HG03342 (cell line): ENCODE measurements at regions not wholly inside any gene's neighbourhood (a gene's known extent, or its start where the extent isn't known, plus 50 kb on each side); places are given as distances from the start of the nearest gene placed in this dataset.

Source experiments
- ATAC-seq: cut with Tn5 transposase; IDR thresholded peaks from one replicate; pipeline ENCODE4 v1.9.1; 2021; ENCODE audit warnings: mild to moderate bottlenecking, moderate library complexity; ENCODE audit not compliant: unreplicated experiment

DNA sequence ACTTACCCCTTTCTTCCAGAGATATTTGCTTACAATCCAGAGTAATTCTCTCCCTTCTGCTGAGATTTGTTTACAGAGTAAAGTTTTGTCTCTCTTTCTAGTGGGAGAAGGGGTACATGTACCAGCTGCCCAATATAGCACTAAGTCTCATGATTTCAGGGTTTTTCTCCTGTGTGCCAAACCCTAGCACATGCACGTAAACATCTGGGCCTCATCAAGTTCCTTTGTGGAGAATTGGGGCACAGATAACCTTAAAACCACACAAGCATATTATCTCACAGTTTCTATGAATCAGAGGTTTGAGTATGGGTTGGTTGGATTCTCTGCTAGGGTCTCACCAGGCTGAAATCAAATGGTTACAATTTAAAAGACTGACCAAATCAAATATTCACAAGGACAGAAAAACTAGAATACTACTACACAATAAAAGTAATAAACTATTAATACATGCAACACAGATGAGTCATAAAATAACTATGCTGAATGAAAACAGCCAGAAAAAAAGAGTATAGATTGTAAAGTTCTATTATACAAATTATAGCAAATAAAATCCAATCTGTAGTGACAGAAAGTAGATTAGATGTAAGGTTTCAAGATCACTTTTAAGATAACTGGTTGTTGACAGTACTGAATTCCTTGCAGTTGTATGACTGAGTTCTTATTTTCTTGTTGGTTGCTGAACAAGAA lies 347.4 kb upstream of the PTBP2 start:
- no peak for ATAC-seq

DNA sequence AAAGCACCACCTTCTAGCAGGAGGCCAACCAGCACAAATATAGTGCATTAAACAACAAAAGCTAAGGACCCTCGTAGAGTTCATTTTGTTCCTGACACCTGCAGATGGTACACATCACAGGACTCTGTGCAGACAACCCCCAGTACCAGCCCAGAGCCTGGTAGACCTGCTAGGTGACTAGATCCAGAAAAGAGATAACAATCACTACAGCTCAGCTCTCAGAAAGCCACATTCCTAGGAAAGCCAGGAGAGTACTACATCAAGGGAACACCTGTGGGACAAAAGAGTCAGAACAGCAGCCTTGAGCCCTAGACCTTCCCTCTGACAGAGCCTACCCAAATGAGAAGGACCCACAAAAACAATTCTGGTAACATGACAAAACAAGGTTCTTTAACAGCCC lies 344.7 kb upstream of the PTBP2 start:
- ATAC-seq: no peak

DNA sequence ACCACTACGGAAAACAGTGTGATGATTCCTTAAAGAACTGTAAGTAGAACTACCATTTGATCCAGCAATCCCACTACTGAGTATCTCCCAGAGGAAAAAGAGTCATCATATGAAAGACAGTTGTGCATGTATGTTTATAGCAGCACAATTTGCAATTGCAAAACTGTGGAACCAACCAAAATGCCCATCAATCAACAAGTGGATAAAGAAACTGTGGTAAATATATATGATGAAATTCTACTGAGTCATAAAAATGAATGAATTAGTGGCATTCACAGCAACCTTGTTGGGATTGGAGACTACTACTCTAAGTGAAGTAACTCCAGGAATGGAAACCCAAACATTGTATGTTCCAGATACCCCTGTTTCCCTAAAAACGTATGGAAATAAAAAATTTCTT lies 337.0 kb upstream of the PTBP2 start:
- no peak for ATAC-seq

DNA sequence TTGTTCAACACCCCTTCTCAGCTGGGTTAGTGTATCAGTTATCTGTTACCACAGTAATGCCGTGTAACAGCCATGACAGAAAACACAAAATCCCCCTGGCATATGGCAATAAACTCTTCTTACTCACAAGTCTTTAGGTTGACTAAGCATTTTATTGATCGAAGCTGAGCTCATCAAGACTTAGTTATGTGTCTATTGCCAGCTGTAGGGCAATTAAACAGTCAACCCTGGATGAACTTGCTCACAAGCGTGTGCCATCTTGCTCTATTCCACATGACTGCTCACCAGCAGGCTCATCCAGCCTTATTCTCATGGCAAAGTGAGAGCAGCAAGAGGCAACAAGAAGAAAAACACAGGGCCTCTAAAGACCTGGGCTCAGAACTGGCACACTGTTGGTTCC lies 333.8 kb upstream of the PTBP2 start:
- no peak for ATAC-seq

DNA sequence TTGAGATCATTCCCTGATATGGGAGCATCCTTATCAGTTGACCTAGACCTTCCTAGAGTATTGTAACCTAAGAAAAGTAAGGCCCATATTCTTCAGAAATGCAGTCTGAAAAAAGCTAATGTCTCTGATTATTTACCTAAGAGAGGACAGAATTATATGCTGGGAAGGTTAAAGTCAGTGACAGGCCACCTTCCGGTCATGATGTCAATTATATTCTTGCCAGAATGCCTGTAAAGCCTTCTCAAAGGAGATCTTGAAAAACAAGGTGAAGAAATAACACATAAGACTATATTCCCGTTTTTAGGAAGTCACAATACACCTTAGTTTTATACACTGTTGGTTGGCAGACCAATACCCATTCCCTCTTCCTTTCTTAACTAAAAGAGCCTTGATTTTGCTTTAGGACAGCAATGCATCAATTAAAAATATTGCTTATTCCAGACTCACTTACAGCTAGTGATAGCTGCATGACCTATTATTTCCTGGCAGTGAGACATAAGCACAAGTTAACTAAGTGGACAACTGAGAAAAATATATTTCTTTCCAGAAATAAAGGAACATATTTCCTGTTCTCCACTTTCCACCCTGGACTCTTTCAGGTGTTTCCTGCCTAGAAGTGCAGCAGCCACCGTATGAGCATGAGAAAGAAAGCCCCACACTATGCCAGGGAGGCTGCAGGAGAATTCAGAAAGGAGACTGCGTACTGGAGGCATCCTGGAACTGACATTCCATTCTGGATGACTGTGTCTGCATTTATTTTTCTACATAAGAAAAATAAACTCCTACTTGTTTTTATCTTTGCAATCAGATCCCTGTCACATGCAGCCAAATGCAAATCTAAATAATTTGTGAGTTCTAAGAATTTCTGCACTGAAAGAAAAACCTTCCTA lies 332.9 kb upstream of the PTBP2 start:
- no peak for ATAC-seq

DNA sequence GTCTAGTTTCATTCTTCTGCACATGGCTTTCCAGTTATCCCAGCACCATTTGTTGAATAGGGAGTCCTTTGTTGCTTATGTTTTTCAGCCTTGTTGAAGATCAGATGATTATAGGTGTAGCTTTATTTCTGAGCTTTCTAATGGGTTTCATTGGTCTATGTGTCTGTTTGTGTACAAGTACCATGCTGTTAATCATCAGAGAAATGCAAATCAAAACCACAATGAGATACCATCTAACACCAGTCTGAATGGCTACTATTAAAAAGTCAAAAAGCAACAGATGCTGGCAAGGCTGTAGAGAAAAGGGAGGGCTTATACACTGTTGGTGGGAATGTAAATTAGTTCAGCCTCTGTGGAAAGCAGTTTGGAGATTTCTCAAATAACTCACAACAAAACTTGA lies 321.5 kb upstream of the PTBP2 start:
- ATAC-seq: no peak

DNA sequence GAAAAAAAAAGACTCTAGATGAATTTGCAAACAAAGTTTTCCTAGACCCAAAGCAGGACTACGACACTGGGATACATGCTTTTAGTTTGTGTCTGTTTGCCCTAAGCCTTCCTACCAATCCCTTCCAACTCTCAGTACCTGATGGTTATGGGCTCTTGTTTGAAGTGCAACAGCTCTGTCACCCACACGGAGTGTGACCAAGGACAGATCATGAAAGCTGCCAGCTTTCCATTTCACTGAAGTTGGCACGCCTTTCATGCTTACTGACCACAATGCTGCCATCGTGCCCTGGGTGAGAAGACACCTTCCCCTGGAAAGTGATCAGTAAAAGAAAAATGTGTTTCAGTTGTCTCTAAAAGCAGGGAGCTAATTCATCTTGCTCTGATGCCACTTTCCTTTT lies 312.5 kb upstream of the PTBP2 start:
- no peak for ATAC-seq

DNA sequence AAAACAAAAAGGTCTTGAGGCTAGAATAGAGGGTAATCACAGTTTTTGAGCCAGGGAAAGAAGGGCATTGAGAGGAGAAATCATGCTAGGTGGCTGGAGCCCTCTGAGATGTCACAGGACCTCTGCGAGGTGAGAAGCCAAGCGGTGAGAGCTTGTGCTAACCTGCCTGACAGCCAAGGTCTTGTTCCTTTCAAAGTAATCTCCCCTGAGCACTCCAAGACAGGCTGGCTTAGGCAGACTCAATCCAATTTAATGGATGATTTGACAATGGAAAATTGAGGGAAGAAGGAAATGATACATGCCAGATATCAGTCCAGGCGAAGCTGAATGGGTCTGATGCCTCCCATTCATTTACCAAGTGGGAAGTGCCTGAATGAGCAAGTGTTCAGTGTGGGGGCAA lies 311.9 kb upstream of the PTBP2 start:
- ATAC-seq: no peak

DNA sequence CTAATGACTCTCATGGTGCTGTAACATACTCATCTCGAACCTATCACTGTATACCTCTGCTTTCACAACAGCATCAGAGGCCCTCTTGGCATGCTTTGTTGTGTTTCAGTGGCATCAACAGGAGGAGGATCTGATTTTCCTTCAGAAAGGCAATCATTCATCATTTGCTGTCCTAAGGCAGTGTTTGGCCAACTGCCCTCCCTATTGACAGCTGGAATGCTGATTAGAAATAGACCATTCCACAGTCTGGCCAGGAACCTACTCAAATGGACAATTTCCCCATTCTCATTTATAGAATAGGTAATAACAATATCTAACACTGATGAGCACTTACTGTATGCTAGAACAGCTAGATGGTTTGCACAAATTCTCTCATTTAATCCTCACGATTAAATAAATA lies 310.6 kb upstream of the PTBP2 start:
- no peak for ATAC-seq

DNA sequence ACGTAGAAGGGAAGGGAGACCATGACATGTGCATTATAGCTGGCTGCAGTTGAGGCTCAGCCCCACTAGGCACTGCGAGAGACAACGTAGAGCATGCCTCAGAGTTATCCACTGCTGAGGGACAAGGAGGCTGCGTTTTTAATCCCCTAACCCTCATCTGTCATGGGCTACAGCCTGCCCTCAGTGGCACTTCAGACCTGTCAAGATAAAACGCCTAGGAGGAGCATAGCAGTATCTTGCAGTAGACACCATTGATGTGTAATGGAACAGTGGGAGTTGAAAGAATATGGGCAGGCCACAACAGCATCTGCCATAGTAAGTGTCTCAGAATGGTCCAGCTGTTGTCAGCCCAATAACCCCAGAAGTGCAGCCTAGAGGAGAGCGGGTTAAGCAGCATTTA lies 307.0 kb upstream of the PTBP2 start:
- ATAC-seq: no peak

DNA sequence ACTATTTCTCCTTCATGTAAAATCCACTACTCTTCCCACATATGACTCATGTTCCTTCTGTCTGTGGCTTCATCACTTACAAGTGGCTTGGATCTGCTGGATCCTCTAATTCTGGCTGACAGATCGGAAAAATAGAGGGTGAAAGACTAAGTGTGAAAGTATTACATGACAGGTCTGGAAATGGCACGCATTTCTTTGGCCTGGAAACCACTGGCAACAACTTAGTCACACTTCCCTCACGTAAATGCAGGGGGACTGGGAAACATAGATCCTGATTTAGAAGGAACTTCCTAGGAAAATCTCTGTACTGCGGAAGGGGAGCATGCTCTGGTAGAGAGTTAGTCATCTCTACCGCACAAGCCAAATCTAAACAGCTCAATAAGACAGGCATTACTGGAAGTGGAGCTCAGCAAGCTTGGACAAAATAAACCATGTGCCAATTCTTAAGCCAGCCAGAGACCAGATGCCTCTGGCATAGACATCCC lies 305.4 kb upstream of the PTBP2 start:
- no peak for ATAC-seq

DNA sequence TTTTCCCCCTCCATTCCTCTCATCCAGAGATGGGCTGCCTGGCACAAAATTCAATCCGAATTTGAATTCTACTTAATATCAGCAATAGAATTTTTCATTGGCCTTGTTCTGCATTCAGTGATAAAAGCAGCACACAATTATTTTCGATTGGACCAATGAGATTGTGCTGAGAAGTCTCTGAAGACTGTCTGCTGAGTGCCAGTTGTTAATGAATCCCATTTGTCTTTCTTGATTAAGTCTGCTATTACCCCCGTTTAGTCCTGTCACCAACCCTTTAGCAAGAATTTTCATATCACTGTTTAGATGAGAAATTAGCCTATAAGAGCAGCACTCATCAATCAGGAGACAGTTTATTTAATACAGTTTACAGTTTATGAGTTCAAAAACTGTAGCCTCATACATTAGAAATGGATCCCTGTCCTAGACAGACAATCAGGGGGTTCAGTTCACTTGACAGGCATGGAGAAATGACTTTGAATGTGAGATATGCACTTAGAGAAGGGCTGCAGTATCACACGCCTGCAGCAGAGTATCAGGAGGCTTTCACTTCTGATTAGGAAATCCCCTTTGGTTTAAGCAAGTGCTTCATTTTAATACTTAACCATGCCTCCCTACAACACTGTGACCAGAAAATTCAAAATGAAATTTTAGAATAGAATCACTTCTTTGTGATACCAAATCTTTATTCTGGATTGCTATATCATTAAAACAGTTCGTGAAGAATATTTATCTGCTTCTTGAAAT lies 304.7 kb upstream of the PTBP2 start:
- peak; percentile 97 for ATAC-seq

DNA sequence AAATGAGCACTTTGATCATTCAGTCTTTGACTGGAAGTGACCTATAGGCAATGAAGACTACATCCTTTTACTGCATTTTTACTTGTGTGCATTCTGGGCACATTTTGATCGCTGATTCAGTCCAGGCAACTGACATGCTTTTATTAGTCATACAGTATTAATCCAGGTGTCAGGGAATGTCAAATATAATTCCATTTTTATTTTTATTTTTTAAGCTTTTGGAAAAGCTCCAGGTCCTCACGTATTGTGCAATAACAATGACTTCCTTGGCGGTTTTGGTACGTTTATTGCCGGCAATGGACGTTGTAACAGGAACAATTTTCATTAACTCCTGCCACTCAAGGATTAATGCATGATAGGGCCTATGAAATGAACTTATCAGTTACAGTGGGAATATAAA lies 302.6 kb upstream of the PTBP2 start:
- ATAC-seq: no peak

DNA sequence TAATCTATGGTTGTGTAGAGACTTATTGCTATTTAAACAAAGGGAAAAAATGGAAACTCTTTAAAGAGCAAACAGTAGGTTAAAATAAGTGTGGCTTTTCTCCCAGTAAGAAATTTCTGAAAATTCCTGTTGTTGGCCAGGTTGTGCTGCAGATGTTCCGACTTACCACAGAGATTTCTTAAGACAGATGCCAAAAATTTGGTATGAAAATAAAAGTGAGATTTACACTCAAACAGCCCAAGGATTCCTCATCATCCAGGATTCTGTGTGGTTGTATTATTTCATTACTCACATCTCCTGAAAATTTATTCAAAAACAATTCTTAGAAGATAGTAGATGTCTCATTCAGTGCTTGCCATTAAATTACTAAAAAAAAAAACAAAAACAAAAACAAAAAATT lies 296.7 kb upstream of the PTBP2 start:
- ATAC-seq: no peak

DNA sequence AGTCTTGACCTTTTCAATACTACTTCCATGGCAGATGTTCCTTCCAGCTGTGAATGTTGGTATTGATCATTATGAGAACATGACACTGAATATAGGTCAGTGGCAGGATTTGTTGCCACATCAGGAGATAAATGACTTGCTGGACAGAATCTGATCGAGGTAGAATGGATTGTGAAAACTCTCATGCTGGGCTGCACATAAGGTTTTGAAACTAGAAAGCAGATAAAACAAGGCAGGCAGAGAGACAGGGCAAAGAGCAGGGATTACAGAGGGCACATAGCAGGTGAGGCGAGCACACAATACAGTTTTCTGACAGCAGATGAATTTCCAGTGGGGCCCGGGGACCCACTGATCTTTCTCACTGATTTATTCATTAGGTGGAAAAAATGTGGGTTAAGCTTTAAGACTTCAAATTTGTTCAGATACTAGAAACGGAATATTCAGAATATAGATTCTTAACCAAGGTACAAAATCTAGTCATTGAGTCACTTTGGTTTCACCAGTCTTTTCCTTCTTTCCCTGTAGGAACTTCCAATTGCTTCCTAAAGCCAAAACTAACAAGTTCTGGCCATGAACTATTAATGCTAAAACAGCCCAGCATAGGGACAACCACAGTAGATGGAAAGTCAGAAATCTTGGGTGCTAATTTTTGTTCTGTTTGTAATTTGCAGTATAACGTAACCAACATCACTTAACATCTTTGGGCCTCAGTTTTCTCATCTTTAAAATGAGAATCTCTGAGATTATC lies 296.0 kb upstream of the PTBP2 start:
- ATAC-seq: no peak

DNA sequence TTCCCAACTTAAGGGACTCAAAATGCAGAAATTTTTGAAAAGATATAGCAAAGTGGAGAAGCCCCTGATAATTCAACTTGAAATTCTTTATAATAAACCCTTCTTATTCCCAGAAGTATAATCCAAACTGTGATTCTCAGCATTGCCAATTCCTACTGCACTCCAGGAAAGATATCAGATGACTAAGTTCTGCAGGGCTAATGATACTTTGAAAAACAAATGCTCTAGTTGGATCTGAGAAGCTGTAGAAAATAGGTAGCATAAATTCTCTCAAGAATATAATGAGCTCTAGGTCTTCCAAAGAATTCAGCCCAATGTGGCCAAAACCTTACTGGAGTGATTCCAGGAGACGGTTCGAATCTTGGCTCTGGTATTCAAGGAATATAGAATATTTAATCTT lies 294.0 kb upstream of the PTBP2 start:
- ATAC-seq: no peak

DNA sequence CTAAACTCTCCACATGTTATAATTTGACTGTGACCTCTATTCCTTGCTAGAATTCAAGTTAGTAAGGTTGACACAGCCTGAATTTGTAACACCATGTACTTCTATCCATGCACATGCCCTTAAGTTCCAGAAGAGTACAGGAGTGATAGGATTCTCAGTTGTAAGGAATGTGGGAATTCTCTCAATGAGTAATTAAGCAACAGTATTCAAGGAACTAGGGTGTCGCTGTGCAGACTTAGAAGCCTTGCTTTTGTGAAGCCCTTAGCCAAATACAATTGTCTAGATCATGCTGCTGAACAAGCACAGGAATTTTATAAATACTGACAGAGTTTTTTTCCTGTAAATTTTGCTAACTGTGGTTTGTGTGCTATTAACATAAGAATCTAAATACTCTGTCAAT lies 276.3 kb upstream of the PTBP2 start:
- ATAC-seq: no peak

DNA sequence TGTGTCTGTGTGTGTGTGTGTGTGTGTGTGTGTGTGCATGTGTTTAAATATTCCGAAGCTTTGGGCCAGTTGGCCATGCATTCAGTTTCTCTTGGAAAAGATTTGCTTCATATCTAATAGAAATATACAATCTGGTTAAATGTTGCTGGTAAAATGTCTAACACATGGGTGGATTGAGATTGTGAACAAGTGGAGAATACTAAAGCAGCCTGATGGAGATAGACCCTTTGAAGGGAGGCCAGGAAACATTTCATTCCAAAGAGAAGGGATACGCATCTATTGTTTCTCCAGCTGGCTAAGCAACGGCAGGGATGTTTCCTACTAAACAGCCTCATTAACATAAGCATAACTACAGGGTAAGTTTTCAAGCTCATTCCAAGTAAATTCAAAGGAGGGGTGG lies 257.5 kb upstream of the PTBP2 start:
- no peak for ATAC-seq

DNA sequence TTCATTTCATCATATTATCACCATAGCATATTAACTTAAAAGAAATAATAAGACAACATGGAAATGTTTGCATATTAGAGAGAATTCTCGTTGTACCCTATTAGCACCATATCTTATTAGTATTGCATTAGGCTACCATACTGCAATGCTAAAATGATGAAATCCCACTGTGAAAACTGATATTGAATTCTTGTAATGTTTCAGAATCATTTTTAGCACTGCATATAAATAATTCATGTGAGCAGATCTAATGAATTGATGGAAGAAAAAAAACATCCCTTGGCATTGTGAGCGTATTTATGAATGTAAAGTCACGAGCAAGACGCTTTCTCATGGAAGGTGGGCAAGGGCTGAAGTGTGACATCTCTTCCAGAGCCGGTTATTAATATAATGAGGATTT lies 257.1 kb upstream of the PTBP2 start:
- ATAC-seq: no peak

DNA sequence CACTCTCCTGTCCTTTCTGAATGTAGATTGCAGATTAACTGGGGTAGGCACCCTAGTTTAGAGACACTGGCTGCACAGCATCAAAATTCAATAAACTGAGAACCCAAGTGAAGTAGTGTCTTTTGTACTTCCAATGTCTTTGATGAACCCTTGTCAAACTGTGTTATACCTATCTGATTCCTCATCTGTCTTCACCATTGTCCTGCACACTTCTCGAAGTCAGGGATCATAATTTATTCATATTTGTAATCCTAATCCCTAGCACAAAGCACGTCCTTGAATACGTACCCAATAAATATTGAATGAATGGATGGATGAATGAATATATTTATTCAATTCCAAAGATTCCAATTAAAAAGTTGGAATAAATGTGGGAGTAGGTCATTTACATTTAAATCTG lies 256.6 kb upstream of the PTBP2 start:
- no peak for ATAC-seq

DNA sequence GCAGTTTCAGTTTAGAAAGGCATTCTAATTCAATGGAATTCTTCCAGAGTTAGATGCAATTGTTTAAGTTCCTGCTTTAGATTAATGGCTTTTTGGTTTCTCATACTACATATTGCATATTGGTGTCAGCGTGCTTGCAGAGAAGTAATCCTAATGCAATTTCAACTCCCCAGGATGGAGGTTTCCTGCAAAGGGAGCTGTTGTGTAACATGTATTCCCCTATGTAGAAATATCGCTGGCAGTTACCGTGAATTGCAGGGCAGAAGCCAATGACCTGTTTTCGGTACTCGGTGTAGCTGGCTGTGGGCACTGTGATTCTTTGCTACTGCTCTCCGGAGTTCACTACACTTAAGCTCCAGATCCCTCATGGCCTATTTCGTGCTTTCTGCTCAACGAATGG lies 256.1 kb upstream of the PTBP2 start:
- ATAC-seq: no peak
